HEK293 (cell line): ENCODE measurements at regions not wholly inside any gene's neighbourhood (a gene's known extent, or its start where the extent isn't known, plus 50 kb on each side); places are given as distances from the start of the nearest gene placed in this dataset.

Source experiments
- PATZ1 ChIP-seq: fragments of 450-650 bp; formaldehyde crosslinking; IDR thresholded peaks from 2 replicates; pipeline ENCODE4 v1.5.1; 2016; ENCODE audit warnings: missing biosample characterization, missing genetic modification characterization
- PRDM10 ChIP-seq: fragments of 450-650 bp; formaldehyde crosslinking; IDR thresholded peaks from 2 replicates; pipeline ENCODE4 v1.5.1; 2016; ENCODE audit warnings: missing biosample characterization, missing genetic modification characterization
- ZNF23 ChIP-seq: fragments of 450-650 bp; formaldehyde crosslinking; IDR thresholded peaks from 2 replicates; pipeline ENCODE4 v1.5.1; 2016; ENCODE audit warnings: missing biosample characterization, missing genetic modification characterization, borderline replicate concordance
- ZNF366 ChIP-seq: fragments of 450-650 bp; formaldehyde crosslinking; conservative IDR thresholded peaks from 2 replicates; pipeline ENCODE4 v1.5.1; 2016; ENCODE audit warnings: missing biosample characterization, missing genetic modification characterization
- ZNF501 ChIP-seq: fragments of 450-650 bp; formaldehyde crosslinking; IDR thresholded peaks from 2 replicates; pipeline ENCODE4 v1.5.1; 2016; ENCODE audit warnings: missing biosample characterization, missing genetic modification characterization
- ZNF513 ChIP-seq: fragments of 450-650 bp; IDR thresholded peaks from 2 replicates; pipeline ENCODE4 v1.5.1; 2018; ENCODE audit warnings: missing biosample characterization, missing genetic modification characterization
- ZNF707 ChIP-seq: fragments of 450-650 bp; formaldehyde crosslinking; IDR thresholded peaks from 2 replicates; pipeline ENCODE4 v1.5.1; 2016; ENCODE audit warnings: missing biosample characterization, missing genetic modification characterization
- ZNF777 ChIP-seq: fragments of 450-650 bp; formaldehyde crosslinking; IDR thresholded peaks from 2 replicates; pipeline ENCODE4 v1.5.1; 2017; ENCODE audit warnings: missing biosample characterization, missing genetic modification characterization, borderline replicate concordance
- ZSCAN18 ChIP-seq: fragments of 450-650 bp; formaldehyde crosslinking; IDR thresholded peaks from 2 replicates; pipeline ENCODE4 v1.5.1; 2016; ENCODE audit warnings: missing biosample characterization, missing genetic modification characterization
- TF ChIP-seq, protein P1 (sequence below): fragments of 450-650 bp; formaldehyde crosslinking; IDR thresholded peaks from 2 replicates; pipeline ENCODE4 v1.5.1; 2016; ENCODE audit warnings: missing biosample characterization, missing genetic modification characterization
- TF ChIP-seq, protein P2 (sequence below): fragments of 450-650 bp; formaldehyde crosslinking; IDR thresholded peaks from 2 replicates; pipeline ENCODE4 v1.5.1; 2017; ENCODE audit warnings: missing biosample characterization, missing genetic modification characterization

DNA sequence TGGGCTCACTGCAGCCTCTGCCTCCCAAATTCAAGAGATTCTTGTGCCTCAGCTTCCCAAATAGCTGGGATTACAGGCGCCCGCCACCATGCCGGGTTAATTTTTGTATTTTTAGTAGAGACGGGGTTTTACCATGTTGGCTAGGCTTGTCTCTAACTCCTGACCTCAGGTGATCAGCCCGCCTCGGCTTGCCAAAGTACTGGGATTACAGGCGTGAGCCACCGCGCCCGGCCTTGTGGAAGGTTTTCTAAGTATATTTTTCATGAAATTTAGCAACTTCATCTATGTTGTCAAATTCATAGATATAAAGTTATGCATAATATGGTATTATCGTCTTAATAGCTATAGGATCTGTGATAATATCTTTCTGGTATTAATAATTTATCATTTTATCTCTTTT lies 275.6 kb upstream of the GRM7 start:
- TF ChIP-seq ZSCAN18 (tag by site-specific recombination) = no peak
- TF ChIP-seq, protein P1, sequence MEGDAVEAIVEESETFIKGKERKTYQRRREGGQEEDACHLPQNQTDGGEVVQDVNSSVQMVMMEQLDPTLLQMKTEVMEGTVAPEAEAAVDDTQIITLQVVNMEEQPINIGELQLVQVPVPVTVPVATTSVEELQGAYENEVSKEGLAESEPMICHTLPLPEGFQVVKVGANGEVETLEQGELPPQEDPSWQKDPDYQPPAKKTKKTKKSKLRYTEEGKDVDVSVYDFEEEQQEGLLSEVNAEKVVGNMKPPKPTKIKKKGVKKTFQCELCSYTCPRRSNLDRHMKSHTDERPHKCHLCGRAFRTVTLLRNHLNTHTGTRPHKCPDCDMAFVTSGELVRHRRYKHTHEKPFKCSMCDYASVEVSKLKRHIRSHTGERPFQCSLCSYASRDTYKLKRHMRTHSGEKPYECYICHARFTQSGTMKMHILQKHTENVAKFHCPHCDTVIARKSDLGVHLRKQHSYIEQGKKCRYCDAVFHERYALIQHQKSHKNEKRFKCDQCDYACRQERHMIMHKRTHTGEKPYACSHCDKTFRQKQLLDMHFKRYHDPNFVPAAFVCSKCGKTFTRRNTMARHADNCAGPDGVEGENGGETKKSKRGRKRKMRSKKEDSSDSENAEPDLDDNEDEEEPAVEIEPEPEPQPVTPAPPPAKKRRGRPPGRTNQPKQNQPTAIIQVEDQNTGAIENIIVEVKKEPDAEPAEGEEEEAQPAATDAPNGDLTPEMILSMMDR = no peak
- TF ChIP-seq ZNF707 (tag by site-specific recombination) = no peak
- no peak for TF ChIP-seq ZNF366 (tag by site-specific recombination)
- no peak for TF ChIP-seq ZNF23
- no peak for TF ChIP-seq ZNF501
- TF ChIP-seq ZNF513 (tag by site-specific recombination) = no peak
- TF ChIP-seq, protein P2, sequence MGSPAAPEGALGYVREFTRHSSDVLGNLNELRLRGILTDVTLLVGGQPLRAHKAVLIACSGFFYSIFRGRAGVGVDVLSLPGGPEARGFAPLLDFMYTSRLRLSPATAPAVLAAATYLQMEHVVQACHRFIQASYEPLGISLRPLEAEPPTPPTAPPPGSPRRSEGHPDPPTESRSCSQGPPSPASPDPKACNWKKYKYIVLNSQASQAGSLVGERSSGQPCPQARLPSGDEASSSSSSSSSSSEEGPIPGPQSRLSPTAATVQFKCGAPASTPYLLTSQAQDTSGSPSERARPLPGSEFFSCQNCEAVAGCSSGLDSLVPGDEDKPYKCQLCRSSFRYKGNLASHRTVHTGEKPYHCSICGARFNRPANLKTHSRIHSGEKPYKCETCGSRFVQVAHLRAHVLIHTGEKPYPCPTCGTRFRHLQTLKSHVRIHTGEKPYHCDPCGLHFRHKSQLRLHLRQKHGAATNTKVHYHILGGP = no peak
- TF ChIP-seq PATZ1 (tag by site-specific recombination) = no peak
- no peak for TF ChIP-seq PRDM10 (tag by site-specific recombination)
- no peak for TF ChIP-seq ZNF777
